UCSD-AML1 (cell line): ENCODE measurements at regions not wholly inside any gene's neighbourhood (a gene's known extent, or its start where the extent isn't known, plus 50 kb on each side); places are given as distances from the start of the nearest gene placed in this dataset.
"Not testable (repeated sequence)": the region's sequence is repeated elsewhere in the genome, so short reads cannot be mapped to it uniquely, and the experiment has no call there.

Source experiments
- DNase-seq: peaks from one replicate; lab custom pipeline; 2025; ENCODE audit not compliant: unreplicated experiment; lab: John Stamatoyannopoulos, UW

DNA sequence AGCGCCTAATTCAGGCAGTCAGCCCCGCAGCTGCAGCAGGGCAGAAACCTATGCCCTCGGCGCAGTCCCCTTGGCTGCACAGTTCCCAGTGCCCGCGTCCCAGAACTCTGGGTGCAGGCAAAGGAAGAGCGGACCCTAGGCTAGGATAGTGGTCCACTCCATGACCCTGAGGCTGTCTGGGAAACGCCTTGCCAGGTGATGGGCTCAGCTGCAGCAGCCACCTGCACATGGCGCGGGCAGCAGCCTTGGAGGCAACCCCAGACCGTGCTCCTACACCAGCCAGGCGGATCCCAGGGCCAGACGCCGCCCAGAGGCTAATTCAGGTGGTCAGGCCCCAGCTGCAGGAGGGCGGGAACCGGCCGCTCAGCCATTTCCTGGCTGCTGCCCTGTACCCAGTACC is 83.0 kb downstream of the POTEC start:
- DNase-seq = not testable (repeated sequence)

DNA sequence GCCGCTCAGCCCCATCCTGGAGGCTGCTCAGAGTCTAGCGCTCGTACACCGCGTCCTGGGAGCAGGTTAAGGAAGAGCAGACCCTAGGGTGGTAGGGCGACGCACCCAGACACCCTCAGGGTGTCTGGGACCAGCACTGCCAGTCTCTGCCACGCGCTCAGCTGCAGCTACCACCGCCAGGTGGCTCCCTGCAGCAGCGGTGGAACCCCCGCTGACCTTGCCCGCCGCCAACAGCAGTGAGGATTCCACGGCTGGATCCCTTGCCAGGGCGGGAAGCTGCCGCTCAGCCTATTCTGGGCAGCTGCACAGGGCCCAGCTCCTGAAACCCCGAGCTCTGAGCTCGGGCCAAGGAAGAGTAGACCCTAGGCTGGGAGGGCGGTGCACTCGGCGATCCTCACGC is 83.6 kb downstream of the POTEC start:
- DNase-seq = not testable (repeated sequence)

DNA sequence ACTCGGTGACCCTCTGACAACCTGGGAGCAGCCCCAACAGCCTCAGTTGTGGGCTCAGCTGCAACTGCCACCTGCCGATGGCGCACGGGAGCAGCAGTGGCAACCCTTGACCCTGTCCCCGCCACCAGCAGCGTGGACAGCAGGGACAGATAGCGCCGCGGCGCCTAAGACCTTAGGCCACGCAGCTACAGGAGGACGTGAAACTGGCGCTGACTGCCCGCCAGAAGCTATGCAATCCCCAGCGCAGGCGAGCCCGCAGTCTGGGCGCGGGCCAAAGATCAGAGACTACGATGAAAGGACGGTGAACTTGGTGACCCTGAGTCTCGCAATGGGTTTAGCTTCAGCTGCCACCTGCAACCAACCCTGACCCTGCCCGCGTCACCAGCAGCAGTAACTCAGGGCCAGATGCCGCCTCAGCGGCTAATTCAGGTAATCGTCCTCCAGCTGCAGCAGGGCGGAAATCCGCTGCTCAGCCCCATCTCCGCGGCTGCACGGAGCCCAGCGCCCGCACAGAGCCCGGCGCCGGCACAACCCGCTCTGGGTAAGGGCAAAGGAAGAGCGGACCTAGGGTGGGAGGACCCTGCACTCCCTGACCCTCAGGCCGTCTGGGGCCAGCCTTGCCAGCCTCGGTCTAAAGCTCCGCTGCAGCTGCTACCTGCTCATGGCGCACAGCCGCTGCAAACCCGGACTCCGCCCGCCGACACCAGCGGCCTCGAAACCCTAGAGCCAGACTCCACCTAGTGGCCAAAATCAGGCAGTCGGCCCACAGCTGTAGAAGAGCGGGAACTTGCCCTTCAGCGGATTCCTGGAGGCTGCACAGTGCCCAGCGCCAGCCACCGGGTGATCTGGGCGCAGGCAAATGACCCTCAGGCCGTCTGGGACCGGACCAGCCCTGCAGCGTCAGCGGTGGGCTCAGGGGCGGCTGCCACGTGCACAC is 85.1 kb downstream of the POTEC start:
- DNase-seq = peak; percentile 49

DNA sequence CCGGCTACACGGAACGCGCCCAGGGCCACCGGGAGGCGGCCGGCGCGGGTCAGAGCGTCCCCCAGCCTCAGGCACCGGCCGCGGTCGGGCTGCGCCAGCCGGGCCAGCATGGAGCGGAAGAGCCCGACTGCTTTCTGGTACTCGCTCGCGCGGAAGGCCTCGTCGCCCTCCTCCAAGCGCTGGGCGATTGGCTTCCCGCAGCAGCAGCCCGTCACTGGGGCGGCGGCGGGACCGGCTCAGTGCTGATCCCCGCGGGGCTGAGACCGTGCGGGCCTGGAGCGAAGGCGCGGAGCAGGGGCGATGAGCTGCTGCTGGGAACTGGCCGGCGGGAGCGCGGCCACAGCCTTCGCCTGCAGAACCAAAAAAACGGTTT is 92.8 kb downstream of the POTEC start:
- DNase-seq = not testable (repeated sequence)

DNA sequence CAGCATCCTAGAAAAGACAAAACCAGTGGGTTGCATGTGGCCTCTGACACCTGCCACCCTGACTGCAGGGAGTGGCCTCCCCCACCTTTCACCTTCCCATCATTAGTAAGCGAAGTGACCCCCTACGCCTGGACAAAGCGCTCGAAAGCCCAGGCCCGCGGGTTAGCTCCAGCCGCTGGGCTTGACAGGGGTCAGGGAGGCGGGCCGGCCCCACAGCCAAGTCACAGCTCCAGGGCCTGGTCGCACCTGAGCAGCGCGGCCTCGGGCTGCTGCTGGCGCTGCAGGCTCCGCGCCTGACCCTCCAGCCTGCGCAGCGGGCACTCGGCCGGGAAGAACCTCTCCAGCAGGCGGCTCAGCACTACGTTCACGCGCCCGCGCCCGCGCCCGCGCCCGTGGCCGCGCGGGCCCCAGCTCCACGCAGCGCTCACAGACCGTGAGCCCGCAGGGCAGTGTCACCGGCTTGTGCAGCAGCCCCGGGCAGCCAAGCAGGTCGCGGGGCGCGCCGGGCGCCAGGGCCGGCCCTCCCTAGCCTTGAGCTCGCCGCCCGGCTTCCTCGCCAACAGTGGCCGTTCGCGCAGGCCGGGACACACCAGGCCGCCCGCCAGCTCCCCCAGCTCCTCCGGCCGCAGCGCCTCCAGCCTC is 93.3 kb downstream of the POTEC start:
- DNase-seq = not testable (repeated sequence)

DNA sequence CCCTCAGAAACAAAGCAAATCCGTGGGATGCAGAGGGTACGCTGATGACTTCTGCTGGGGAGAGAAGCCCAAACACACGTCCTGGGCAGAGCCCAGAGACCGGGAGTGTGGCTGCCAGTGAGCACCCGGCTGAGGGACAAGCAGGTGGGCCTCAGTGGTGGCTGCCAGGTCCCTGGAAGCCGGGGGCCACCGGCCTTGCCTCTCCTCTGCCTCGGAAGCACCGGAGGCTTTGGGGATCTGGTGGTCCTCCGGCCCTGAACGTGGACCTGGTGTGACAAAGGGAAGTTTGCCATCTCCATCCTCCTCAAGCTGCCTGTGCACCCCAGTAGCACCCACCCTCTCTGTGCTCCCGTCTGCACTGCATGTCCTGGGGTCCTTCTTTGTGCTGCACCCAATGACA is 94.3 kb downstream of the POTEC start:
- DNase-seq = not testable (repeated sequence)

DNA sequence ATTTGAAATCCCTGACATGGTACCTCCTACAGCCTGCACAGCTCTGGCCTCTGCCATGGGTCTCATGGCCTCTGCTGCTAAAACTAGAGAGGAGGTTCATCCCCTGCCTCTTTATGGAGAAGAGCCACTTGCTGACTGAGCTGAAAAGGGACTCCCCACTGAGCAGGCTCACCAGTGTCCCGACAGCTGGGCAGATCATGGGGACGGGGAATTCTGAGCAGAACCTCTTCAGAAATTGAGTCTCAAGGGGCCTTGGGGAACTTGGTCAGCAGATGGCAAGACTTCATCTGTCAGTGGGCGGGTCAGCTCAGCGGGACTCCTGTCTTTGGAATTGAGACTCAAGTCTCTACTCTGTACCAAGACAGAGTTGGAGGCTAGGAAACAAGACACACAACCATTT is 95.7 kb downstream of the POTEC start:
- DNase-seq = not testable (repeated sequence)

DNA sequence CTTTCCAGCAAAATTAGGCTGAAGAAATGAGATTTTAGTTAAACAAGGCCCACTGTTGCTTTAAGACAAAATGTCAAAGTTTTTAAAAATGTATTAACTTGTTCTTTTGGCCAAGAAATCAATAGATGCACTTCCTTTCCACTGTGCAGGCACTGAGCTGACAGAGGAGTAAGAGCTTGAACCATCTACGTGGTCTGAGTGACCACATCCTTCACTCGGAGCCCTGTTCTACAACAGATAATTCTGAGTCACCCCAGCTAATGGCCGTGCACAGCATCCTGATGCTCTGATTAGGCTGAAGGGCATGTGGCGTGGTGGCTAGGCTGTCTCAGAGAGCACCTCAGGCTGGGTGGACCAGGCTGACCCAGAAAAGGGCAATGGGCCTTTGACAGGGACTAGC is 107.9 kb downstream of the POTEC start:
- DNase-seq = not testable (repeated sequence)

DNA sequence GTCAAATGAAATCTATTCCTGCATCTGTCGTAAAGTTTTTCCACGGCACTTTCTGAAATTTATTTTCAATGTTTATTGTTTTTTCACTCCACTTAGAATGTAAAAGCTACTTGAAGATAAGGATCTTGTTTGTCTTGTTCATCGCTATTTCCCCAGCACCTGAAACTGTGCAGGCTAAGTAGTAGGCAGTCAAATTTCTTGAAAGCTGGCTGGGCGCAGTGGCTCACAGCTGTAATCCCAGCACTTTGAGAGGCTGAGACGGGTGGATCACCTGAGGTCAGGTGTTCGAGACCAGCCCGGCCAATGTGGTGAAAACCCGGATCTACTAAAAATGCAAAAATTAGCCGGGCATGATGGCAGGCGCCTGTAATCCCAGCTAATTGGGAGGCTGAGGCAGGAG is 111.0 kb downstream of the POTEC start:
- not testable (repeated sequence) for DNase-seq

DNA sequence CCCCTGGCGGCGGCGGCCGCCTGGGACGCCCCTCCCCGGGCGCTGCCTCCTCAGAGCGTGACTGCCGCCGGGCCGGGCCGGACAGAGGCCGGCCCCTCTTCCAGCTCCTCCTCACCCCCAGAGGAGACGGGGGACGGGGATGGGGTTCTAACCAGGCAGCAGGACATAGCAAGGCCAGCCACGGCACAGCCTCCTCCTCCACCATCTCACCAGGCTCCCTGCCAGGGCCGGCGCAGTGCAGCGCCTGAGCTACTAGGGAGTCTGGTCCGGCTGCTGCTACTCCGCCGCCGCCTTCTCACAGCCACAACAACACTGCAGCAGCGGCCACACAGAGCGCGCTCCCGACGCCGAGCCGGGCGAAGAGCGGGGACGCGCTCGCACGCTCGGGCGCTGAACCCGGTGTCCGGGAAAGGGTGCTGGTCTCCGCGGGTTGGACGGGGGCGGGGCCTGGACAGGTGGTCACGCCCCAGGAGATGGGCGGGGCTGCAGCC is 112.3 kb downstream of the POTEC start:
- DNase-seq = not testable (repeated sequence)

DNA sequence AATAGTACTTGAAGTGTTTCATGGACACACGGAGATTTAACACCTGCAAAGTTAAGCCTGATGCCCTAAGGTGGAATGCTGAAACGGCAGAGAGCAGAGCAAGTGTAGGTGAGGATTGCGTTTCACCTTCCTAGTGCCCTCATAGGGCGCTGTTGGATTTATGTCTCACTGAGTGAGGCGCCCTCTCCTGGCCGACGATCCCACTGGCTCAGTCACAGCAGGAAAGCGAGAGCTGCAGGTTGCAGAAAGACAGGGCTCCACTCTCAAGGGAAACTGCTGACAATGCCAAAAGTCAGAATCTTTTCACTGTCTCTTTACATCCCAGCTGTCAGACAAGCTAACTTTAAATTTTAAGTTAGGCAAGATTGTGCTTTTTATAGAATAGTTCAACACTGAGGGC is 127.6 kb downstream of the POTEC start:
- peak; percentile 11 for DNase-seq

DNA sequence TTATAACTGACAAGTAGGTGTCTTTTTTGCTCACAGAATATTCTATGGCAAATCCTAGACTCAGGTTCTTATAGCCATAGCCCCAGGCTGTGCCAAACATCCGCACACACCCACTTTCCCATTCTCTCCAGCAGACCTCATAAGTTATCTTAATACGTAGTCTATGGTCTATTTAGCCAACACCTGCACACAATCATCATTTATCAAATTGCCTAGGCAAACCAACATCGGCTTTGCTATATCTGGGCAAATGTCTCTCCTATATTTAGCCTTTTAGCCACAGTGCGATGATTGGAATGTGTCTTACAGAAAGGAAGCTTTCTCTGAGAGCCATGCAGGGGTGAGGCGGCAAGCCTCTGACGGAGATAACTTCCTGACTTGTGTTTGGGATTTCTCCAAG is 128.0 kb downstream of the POTEC start:
- DNase-seq = not testable (repeated sequence)

DNA sequence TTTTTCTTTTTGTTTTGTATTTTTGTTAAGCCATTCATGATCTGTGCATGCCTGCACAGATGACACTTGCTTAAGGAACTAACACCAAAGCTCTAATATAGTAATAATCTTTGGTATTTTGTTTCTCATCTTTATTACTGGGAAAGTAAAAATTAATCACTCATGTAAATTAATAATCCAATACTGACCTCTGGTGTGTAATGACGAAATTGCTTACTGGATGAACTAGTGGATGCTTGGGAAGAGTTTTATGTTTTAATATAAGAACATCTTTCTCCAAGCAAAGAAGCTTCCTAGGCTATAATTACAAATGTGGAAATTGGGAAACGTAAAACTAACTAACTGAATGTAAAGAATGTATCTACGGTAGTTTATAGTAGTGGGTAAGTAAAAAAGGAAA is 147.9 kb downstream of the POTEC start:
- not testable (repeated sequence) for DNase-seq

DNA sequence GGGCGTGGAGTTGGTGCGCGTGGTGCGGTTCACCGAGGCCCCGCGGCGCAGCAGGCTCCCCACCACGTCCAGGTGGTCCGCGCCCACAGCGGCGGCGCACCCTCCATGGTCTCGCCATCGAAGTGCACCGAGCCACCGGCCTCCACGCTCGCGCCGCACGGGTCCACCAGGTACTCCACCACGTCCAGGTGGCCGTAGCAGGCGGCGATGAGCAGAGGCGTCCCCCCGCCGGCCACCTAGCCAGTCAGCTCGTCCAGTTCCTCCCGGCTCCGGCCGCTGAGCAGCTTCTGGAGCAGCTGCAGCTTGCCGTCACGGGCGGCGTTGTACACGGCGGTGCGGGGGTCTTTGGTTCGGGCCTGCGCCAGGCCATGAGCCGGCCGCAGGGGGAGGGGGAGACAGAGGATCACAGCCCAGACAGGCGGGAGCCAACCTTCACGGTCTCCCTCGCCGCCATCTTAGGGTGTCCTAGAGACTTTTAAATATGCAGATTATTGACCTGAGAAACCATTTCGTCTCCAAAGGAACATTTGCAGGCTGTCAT is 149.8 kb downstream of the POTEC start:
- DNase-seq = not testable (repeated sequence)

DNA sequence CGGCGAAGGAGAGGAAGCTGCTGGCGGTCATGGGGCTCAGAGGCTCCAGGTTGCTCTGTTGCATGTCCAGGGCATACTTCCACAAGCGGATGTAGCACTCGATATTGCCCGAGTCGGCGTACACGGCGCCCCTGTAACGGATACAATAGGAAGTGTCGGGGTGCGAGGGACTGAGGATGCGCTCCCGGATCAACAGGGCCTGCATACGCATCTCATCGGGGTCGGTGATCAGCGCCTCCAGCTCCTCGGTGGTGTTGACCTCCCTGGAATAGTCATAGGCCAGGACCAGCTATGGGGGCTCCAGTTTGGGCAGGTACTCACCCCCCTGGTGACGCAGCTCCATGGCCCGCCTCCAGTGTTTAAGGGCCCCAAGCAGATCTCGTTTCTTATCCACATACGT is 150.8 kb downstream of the POTEC start:
- DNase-seq = not testable (repeated sequence)

DNA sequence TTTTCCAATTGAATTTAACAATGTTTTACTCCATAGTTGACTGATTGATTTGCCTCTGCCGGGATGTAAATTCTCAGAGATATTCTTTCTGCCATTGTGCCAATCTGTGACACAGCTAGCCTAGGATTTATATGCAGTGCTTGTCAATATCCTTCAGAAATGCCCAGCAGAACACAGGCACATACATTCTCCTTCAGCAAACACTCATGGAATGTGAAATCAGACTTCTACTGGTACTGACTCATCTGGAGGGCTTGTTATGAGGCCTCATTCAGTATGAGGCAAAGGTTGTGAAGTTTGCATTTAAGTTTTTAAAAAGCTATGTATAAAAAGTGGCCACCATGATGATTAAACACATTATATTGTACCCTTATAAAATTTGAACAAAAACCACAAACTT is 158.4 kb downstream of the POTEC start:
- not testable (repeated sequence) for DNase-seq

DNA sequence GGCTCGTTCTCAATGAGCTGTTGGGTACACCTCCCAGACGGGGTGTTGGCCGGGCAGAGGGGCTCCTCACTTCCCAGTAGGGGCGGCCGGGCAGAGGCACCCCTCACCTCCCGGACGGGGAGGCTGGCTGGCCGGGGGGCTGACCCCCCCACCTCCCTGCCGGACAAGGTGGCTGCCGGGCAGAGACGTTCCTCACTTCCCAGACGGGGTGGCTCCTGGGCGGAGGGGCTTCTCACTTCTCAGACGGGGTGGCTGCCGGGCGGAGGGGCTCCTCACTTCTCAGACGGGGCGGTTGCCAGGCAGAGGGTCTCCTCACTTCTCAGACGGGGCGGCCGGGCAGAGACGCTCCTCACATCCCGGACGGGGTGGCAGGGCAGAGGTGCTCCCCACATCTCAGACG is 160.7 kb downstream of the POTEC start:
- not testable (repeated sequence) for DNase-seq

DNA sequence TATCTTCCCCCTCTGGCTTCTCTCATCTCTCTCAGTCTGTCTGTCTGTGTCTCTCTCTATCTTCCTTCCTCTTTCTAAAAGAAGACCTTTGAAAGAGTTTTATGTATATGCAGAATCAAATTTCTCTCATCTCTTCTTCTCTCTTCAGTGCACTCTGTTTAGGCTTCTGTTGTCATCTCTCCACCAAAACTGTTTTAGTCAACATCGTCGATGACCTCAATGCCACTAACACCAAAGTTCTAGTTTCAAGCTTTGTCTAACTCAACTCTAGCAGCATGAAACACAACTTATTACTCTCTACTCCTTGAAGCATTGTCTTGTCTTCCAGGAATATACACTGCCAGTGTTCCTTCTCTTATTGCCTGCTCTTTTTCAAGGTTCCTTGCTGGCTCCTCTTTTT is 163.9 kb downstream of the POTEC start:
- not testable (repeated sequence) for DNase-seq

DNA sequence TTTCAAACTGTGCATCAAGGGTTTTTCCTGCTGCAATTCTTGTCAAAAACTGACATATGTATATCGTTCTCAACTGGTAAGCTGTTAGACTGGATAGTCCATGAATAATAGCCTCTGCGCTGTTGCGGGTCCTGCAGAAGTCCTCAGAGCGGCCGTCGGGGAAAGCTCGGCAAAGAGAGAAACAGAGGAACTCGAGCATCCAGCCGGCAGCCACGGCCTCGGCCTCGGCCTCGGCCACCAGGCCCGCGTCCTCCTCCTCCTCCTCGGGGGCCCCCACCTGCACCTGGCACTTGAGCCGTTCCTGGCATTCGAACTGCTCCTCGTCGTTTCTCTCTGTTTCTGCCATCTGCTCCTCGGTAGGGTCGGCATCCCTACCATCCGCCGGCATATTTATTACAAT is 165.0 kb downstream of the POTEC start:
- not testable (repeated sequence) for DNase-seq

DNA sequence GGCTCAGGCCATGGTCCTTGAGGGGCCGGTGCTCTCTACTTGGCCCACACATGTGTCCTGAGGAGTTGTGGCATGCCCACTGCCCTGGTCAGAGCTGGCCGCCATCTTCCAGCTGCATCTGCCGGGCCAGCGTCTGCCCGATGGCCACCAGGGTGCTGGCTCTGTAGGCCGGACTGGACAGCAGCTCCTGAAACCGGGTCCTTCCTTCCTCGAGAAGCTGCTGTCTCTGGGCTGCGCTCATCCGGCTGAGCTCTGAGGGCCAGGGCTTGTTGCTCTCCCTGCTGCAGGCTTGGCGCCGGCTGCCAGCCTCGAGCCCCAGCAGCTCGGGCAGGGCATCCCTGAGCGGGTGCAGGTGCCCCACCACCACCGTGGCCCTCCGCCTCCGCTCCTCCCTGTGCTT is 182.1 kb downstream of the POTEC start:
- not testable (repeated sequence) for DNase-seq

DNA sequence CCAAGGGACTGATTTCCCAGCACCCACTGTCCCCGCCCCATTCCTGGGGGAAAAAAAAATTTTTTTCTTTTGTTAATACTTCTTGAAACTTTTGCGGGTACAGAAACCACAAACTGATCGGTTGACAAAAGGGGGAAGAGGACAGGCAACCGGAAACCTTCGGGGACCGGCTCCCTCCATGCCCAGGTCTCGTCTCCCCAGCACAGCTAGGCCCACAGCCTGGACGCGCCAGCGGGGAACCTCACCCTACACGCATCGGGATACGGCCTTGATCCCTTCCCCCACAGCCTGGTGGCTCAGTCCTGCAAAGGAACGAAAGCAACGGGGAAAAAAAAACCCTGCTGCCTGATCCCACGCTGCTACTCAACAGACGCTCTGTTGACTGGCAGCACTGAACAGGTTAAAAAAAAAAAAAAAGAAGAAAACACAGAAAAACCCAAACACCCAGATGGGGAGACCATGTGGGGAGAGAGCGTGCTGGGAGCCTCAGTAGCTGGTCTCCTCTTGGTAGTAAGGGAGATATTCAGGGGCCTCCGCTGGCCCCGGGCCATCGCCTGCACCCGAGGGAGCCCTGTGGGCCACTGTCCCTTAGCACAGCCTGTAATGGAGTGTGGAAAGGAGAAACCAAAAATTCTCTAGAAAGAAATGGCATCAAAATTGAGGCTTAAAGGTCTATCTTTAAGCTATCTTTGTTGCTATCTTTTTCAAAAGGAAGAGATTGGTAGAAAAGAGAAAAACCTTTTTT is 185.7 kb downstream of the POTEC start:
- DNase-seq = not testable (repeated sequence)
